Ascending aorta (tissue), 2 donors: ENCODE measurements at regions not wholly inside any gene's neighbourhood (a gene's known extent, or its start where the extent isn't known, plus 50 kb on each side); places are given as distances from the start of the nearest gene placed in this dataset.

Experiments used
- DNase-seq, 2 donors: peaks; one replicate each; pipeline ENCODE4 v3.0.0-alpha.2; 2019; ENCODE audit warnings: low spot score in 2 of 2
- H3K27ac ChIP-seq, 2 donors: fragments of 200-600 bp; sonication (generic); one replicate each; pipeline ENCODE4 v1.5.1; 2016 to 2017; ENCODE audit warnings: mild to moderate bottlenecking in 1 of 2
- H3K27me3 ChIP-seq: fragments of 200-600 bp; sonication (generic); one replicate; pipeline ENCODE4 v1.5.1; 2017
- H3K36me3 ChIP-seq, 2 donors: fragments of 200-600 bp; sonication (generic); one replicate each; pipeline ENCODE4 v1.5.1; 2016
- H3K4me1 ChIP-seq, 2 donors: fragments of 200-600 bp; sonication (generic); one replicate each; pipeline ENCODE4 v1.5.1; 2016 to 2017; ENCODE audit warnings: mild to moderate bottlenecking in 1 of 2
- H3K4me3 ChIP-seq, 2 donors: fragments of 200-600 bp; sonication (generic); one replicate each; pipeline ENCODE4 v1.5.1; 2016 to 2017; ENCODE audit warnings: mild to moderate bottlenecking in 1 of 2
- H3K9me3 ChIP-seq, 2 donors: fragments of 200-600 bp; sonication (generic); one replicate each; pipeline ENCODE4 v1.5.1; 2016
- intact Hi-C: fragments of 100-400 bp; cut with DNase I; formaldehyde crosslinking; loops from one replicate; pipeline ENCODE4 v1.15.1; 2023
- TF ChIP-seq, protein P1 (sequence below), 3 experiments: fragments of 200-600 bp in 2 of 3; fragments of 450-650 bp in 1 of 3; sonication (generic) in 2 of 3; IDR thresholded peaks; one replicate each; pipeline ENCODE4 v1.5.1; 2016 to 2019; ENCODE audit warnings: antibody characterized with exemption in 3 of 3, mild to moderate bottlenecking in 1 of 3, moderate library complexity in 1 of 3

DNA sequence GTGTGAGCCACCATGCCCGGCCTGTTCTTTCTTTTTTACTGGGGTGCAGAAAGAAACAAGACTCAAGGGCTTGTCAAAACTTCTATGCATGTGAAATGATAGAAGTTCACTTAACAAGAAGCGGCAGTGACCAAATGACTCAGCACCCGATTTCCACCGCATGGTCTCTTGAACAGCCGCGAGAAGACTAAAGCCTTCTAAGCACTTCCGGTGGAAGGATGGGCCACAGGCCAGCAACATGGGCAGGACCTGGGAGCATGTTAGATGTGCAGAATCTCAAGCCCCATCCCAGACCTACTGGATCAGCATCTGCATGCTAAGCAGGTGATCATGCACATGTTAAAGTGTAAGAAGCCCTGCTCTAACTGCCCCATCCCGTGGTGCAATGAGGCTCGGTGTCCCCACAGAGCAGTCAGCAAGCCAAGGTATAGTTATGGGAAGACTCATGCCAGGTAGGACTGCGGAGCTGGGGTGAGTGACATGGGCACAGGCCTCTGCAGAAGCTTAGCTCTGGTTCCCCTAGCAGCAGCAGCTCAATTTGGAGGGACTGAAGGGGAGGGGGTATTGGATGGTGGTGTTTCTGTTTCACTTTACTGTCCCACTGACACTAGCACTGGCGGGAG lies 88.5 kb upstream of the HNF1B start:
- no peaks in the 10 kb centered on the region for H3K9me3 ChIP-seq
- H3K36me3 ChIP-seq, result no peaks in the 10 kb centered on the region
- intact Hi-C loops, result no loop called here
- H3K4me3 ChIP-seq, result no peak overlapping the region
- no peak overlapping the region for H3K27ac ChIP-seq
- no peaks in the 10 kb centered on the region for H3K27me3 ChIP-seq
- TF ChIP-seq, protein P1, sequence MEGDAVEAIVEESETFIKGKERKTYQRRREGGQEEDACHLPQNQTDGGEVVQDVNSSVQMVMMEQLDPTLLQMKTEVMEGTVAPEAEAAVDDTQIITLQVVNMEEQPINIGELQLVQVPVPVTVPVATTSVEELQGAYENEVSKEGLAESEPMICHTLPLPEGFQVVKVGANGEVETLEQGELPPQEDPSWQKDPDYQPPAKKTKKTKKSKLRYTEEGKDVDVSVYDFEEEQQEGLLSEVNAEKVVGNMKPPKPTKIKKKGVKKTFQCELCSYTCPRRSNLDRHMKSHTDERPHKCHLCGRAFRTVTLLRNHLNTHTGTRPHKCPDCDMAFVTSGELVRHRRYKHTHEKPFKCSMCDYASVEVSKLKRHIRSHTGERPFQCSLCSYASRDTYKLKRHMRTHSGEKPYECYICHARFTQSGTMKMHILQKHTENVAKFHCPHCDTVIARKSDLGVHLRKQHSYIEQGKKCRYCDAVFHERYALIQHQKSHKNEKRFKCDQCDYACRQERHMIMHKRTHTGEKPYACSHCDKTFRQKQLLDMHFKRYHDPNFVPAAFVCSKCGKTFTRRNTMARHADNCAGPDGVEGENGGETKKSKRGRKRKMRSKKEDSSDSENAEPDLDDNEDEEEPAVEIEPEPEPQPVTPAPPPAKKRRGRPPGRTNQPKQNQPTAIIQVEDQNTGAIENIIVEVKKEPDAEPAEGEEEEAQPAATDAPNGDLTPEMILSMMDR (IDR thresholded peaks at IDR 0.05), result no peak
- no peaks in the 10 kb centered on the region for H3K4me1 ChIP-seq
- no peak for DNase-seq

DNA sequence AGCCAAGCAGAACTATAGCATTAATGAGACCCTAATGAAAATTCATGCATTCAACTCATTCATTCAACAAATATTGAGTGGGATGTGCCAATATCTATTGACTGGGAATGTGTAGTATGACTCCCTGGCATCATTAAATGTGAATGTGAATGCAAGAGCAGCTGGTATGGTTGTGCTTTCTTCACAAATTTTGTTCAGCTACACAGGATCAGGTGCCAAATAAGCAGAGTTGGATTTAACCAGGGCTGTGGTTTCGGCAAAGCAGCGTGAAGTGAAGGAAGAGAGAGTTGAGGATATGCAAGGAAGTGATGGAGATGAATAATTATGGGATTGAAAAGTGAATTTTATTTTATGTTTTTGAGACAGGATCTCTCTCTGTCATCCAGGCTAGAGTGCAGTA lies 87.1 kb upstream of the HNF1B start:
- no peak for DNase-seq
- Histone ChIP-seq H3K27ac (no peak overlapping the region), H3K36me3 (no peaks in the 10 kb centered on the region), H3K4me3 (no peak overlapping the region), H3K27me3 (no peaks in the 10 kb centered on the region), H3K4me1 (no peaks in the 10 kb centered on the region), H3K9me3 (no peaks in the 10 kb centered on the region)
- intact Hi-C loops, result no loop called here
- TF ChIP-seq, protein P1 (IDR thresholded peaks at IDR 0.05), result no peak

DNA sequence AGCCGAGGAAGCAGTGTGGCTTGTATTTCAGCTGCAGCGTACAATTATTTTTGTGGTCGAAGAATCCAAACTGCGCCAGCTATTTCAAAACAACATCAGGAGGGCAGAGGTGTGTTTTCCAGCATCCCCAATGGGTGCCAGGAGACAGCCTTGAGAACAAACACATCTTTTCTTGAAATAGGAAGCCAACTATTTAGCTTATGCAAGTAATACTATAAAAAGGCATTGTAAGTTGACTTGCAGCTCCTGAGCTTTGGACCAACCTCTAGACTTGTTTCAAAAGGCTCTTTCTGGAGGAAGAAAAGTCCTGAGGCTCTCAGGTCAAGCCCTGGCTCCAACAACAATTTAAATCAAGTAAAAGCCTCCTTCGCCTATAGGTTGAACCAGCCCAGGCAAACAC lies 86.6 kb upstream of the HNF1B start:
- intact Hi-C loops, result no loop called here
- no peaks in the 10 kb centered on the region for H3K4me1 ChIP-seq
- no peak overlapping the region for H3K4me3 ChIP-seq
- no peaks in the 10 kb centered on the region for H3K27me3 ChIP-seq
- no peak for DNase-seq
- no peak overlapping the region for H3K27ac ChIP-seq
- no peaks in the 10 kb centered on the region for H3K9me3 ChIP-seq
- no peaks in the 10 kb centered on the region for H3K36me3 ChIP-seq
- TF ChIP-seq, protein P1 (IDR thresholded peaks at IDR 0.05), result no peak

DNA sequence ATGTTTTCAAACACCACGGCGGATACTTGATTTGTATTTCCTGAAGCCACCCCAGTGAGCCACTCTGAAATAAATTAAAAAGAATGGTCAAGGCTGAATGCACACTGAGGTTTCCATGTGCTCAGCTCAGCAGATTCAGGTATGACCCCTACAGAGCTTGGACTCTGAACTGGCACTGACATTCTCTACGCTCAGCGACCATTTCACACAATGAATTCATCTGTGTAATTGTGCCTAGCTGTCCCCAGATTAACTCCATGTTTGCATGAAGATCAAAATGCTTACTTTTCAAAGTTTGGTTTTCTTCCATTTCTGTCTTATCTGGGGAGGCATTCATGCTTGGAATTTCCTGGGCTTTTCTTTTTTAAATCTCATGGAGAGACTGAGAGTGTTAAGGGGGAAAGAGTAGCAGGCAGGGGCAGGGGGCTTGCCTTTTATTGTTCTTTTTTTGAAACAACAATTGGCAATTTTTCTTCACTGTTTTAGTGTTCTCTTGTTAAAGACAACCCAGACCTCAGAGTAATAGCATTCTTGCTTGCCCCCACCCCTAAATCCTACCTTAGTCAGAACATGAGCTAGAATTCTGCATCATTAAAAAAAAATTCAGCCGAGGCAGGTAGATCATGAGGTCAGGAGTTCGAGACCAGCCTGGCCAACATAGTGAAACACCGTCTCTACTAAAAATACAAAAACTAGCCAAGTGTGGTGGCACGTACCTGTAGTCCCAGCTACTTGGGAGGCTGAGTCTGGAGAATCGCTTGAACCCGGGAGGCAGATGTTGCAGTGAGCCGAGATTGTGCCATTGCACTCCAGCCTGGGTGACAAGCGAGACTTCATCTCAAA lies 85.5 kb upstream of the HNF1B start:
- Histone ChIP-seq H3K9me3 (no peaks in the 10 kb centered on the region), H3K27ac (no peak overlapping the region), H3K36me3 (no peaks in the 10 kb centered on the region), H3K4me1 (no peaks in the 10 kb centered on the region), H3K4me3 (no peak overlapping the region), H3K27me3 (no peaks in the 10 kb centered on the region)
- intact Hi-C loops, result no loop called here
- TF ChIP-seq, protein P1 (IDR thresholded peaks at IDR 0.05), result no peak
- no peak for DNase-seq

DNA sequence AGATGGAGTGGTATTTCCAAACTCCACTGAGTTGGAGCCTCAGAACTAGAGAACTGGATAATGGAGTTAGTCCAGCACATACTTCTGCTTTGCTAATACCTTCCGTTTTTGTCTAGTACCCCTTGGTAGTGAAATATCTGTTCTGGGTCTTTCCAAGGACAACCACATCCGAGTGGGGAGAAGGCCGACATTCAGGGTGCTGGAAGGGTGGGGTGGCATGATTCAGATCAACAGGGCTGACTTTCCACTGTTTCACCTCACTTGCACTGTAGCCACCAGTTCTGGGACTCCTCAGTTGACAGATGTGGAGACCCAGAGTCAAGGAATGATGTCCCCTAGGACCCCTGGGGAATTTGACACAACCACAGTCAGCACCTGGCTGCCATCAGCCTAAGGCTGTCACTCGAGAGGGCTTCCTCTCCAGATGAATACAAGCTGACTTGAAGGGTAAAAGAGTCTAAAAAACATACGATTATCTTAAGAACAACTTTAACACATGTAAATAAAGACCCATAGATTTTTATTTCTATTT lies 84.8 kb upstream of the HNF1B start:
- H3K4me3 ChIP-seq, result no peak overlapping the region
- no peak for DNase-seq
- H3K36me3 ChIP-seq, result no peaks in the 10 kb centered on the region
- no peaks in the 10 kb centered on the region for H3K4me1 ChIP-seq
- H3K27ac ChIP-seq, result no peak overlapping the region
- H3K27me3 ChIP-seq, result no peaks in the 10 kb centered on the region
- intact Hi-C loops, result no loop called here
- TF ChIP-seq, protein P1 (IDR thresholded peaks at IDR 0.05), result no peak
- no peaks in the 10 kb centered on the region for H3K9me3 ChIP-seq
